ENCODE measurements at regions not wholly inside any gene's neighbourhood (a gene's known extent, or its start where the extent isn't known, plus 50 kb on each side); places are given as distances from the start of the nearest gene placed in this dataset.
"Not testable (repeated sequence)": the region's sequence is repeated elsewhere in the genome, so short reads cannot be mapped to it uniquely, and the experiment has no call there.

GRCh38 chr7:76924756-76925155 is 107.4 kb downstream of the SPDYE17 start:
- DNase-seq (ENCODE audit: low read depth): not testable (repeated sequence)

- DNase-seq (ENCODE audit: low read depth): not testable (repeated sequence)
Measured at GRCh38 chr7:76918619-76919018, 113.5 kb downstream of the SPDYE17 start.

DNA sequence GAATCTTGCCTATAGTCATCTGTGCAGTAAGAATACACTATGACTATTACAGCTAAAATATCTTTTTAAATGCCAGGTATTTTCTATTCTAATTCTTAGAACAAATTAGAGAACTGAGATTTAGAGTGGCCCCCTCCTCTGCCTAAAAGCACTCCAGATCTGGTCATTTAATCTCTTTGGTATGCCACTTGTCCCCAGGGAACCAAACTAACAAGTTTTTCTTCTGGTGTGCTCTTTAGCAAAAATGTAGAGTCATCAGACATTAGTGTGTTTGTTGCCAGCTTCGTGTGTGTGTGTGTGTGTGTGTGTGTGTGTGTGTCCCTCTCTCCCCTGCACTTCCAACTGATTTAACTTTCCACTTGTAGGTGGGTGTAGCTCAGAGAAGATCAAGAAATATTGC is 117.8 kb downstream of the SPDYE17 start:
- not testable (repeated sequence) for DNase-seq (ENCODE audit: low read depth)

DNA sequence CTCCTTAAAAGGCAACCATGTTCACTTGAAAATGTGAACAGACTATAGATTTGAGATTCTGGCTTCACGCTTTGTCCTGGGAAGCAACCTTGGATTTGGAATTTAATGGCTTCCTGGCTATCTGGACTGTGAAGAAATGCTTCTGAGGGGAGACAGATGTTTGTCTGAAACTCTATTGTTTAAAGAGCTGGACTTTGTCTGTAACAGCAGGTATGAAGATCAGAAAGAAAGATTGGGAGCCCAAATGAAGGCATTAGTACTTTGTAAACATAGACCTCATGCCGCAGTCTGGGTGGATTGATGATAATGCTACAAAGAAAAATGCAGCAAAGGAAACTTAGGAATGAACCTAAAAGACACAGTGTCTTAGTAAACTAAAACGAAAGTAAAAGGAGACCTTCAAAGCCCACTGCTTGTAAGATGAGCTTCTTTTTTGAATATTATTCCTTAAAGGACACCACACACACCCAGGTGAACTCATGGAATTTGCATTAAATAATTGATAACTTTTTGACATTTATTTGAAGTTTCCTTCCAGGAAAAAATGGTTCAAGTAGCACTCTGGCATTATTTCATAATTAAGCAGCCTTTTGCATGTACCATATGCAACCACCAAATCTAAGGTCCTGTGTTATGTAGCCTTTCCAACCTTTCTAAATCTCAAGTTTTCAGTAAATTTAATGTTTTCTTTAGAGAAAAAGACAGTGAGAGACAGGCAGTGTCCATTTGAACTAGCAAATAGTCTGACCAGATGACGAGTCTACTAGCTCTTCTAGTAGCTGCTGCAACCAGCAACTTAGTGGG is 119.9 kb downstream of the SPDYE17 start:
- DNase-seq (ENCODE audit: low read depth): not testable (repeated sequence)

- DNase-seq (ENCODE audit: low read depth): not testable (repeated sequence)
Measured at GRCh38 chr7:76904688-76905087, 127.5 kb downstream of the SPDYE17 start.

GRCh38 chr7:76901944-76902710 is 130.0 kb downstream of the SPDYE17 start:
- not testable (repeated sequence) for DNase-seq (ENCODE audit: low read depth)

DNA sequence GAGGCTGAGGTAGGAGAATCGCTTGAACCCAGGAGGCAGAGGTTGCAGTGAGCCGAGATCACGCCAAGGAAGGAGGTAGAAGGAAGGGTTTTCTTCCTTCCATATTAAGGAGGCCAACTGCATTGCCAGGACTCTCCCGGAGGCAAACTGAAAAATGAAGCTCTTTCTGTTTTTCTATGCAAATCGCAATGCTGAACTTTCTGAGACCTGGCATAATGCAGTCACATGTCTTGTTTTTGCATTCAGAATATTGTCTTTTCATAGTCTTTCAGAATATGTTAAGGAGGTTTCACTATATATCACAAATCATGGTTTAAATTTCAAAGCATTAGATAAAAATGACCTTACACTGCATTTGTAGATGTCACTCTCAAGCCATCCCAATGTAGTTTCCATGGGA is 133.4 kb downstream of the SPDYE17 start:
- DNase-seq (ENCODE audit: low read depth): not testable (repeated sequence)

- DNase-seq (ENCODE audit: low read depth): not testable (repeated sequence)
Measured at GRCh38 chr7:76897007-76897406, 135.2 kb downstream of the SPDYE17 start.

- DNase-seq (ENCODE audit: low read depth): not testable (repeated sequence)
Measured at GRCh38 chr7:76895696-76896095, 136.5 kb downstream of the SPDYE17 start.

GRCh38 chr7:76891771-76892170 is 140.4 kb downstream of the SPDYE17 start:
- DNase-seq (ENCODE audit: low read depth): not testable (repeated sequence)

DNA sequence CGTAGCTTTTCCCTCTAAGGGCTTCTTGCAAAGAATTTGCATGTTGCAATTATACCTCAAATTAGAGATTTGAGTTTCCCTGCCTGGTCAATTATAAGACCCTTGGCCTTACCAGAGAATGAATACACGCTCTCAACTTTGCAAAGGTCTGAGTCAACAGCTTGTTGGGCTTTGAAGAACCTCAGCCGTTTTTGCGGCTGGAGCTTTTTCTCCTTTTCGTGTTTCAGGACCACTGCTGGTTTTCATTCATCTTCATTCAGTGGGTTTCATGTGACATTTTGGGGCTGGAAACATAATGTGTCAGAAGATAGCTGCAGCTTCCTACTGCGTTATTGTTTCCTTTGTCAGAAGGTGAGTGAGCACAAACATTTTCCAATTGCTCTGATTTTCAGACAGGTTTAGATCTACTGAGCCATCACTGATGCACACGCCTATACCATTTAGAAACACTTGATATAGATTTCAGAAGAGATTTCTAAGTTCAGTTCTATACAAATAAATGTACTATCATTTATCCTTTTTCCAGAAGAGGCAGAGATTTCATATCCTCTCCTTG is 152.3 kb downstream of the SPDYE17 start:
- DNase-seq (ENCODE audit: low read depth): not testable (repeated sequence)

DNA sequence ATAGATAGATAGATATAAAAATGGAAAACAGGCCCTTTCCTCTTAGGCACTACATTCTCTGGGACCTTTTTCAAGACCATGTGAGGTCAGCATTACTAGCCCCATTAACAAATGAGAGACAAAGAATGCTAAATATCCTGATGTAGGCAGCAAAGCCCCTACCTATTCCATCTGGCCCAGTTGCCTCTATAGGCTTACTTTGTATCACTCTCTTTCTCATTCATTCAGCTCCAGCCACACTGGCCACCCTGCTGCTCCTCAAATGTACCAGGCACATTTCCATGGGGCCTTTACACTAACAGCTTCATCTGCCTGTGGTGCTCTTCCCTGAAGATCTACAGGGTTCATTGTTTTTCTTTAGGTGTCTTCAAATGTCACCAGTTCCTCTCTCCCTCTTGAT is 156.4 kb downstream of the SPDYE17 start:
- DNase-seq (ENCODE audit: low read depth): not testable (repeated sequence)

DNA sequence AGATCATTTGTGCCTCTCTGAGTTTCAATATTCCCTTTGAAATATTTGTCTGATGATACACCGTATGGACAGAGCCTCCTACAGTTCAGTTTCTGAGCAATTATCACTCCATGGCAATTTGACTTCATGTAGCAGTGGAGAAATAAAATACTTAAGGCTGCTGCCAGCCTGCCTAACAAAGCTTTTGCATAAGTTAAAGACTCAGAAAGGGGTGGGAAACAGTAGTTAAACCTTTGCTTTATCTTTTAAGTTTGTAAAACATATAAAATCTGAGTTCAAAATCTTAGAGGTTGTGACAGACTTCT is 161.7 kb downstream of the SPDYE17 start:
- not testable (repeated sequence) for DNase-seq (ENCODE audit: low read depth)

DNA sequence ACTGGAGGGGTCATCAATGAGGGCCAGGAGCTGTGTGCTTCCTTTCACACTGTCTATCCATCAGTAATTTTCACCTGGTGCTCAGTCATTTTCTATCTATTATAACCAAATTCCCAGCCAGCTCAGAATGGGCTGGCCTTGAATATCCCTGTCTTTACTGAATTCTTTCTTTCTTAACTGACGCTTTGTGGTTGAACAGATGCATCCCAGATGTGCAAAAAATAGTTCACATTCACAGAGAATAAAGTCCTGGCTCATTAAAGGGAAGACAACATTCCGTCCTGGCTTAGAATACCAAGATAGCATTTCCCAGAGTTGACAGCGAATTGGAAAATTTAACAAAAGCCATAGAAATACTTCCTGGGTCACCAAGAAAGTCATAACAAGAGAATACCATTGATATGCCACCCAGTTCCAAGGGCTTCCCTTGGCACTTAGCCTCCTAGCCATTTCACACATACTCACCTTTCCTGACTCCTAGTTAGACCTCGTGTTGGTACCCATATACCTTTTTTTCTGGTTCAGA is 164.7 kb downstream of the SPDYE17 start:
- not testable (repeated sequence) for DNase-seq (ENCODE audit: low read depth)

GRCh38 chr7:76863150-76863773 is 168.9 kb downstream of the SPDYE17 start:
- not testable (repeated sequence) for DNase-seq (ENCODE audit: low read depth)

DNA sequence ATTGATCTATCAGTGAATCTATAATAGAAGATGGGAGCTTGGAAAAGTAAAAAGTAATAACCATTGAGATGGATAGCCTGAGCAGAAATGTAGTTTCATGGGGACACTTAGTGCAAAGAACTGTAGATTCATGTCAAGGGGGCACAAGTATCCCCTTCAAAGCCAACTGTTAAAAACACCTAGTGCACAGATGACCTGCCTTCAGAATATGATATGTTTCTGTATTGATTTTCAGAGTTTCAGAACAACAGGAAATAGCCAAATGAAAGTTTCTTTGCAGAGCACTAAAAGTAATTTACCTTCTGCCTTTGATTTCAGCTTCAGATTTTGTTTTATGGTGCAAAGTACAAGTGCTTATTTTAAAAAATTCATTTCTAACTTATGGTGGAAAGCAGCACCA is 169.9 kb downstream of the SPDYE17 start:
- not testable (repeated sequence) for DNase-seq (ENCODE audit: low read depth)

DNA sequence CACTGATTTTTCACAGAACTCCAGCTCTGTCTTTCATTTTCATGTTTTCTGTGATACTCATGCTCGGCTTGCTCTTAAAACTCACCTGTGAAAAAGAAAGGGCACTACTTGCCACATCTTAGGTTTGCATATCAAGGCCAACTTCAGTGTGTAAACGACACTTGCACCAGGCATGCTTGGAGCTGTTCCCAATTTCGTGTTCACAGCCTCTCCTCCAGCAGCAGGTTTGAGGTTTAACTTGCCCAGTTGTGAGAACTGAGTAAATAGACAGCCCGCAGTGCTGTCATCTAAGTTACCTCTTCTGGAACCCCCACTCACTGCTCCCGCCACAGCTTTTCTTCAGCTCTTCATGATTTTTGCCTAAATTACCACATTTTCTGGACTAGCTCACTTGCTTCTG is 172.2 kb downstream of the SPDYE17 start:
- not testable (repeated sequence) for DNase-seq (ENCODE audit: low read depth)

- not testable (repeated sequence) for DNase-seq (ENCODE audit: low read depth)
Measured at GRCh38 chr7:76854631-76855030, 177.5 kb downstream of the SPDYE17 start.

GRCh38 chr7:76852787-76853584 is 179.2 kb downstream of the SPDYE17 start:
- DNase-seq (ENCODE audit: low read depth): peak; percentile 0

GRCh38 chr7:76852362-76852761 is 179.8 kb downstream of the SPDYE17 start:
- not testable (repeated sequence) for DNase-seq (ENCODE audit: low read depth)

DNA sequence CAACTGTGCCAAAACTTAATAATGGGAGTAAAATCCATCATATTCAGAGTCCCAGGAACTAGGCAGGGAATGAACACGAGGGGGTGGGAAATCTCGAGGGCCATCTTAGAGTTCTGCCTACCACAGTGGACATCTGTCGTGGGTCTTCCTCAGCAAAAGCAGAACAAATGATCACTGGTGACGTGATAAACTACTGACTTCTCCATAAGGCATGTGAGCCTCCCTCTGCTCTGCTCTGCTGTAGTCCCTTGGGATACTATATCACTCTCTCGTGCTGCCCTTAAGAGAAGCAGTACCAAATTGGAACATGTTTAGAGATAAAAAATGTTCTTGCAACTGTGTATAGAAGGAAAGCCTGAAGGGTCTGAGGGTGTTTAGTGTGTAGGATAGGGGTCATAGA is 180.5 kb downstream of the SPDYE17 start:
- DNase-seq (ENCODE audit: low read depth): not testable (repeated sequence)
